ENCODE measurements at regions not wholly inside any gene's neighbourhood (a gene's known extent, or its start where the extent isn't known, plus 50 kb on each side); places are given as distances from the start of the nearest gene placed in this dataset.

DNA sequence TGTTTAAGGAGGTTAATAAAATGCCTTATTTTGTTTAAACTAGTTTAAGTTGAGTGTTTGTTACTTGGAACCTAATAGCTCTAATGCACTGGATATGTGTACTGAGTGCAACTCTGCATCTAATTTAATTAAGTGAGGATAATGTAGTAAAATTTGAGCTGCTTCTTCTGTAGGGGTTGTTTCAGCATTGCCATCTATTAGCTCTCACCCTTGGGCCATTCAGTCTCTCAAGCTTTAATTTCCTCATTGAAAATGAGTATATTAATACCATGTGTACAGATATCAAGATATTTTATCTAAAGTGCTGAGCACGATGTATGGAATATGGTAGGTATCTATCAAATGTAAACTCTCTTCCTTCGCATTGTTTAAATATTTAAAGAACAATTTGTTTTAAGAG, 375.7 kb upstream of the LRRC3B start:
- Mint-ChIP-seq H3K4me3 (no peak overlapping the region), H3K27ac (no peak overlapping the region), H3K27me3 (ENCODE audit: insufficient read depth, low read depth) (no peaks in the 10 kb centered on the region), H3K36me3 (no peaks in the 10 kb centered on the region), H3K9me3 (no peaks in the 10 kb centered on the region), H3K4me1 (peaks cover 5% of the 10 kb centered on the region)
- H3K4me2 ChIP-seq, result no peak overlapping the region
- no peaks in the 10 kb centered on the region for H3K4me1 ChIP-seq
- H3K27me3 ChIP-seq, result no peaks in the 10 kb centered on the region
- no peak overlapping the region for H3K9ac ChIP-seq
- H3F3A ChIP-seq (ENCODE audit: low read depth), result no peaks in the 10 kb centered on the region
- no peaks in the 10 kb centered on the region for H3K9me3 ChIP-seq (ENCODE audit: low read depth)
- H2AFZ ChIP-seq (replicated peaks), result no peak overlapping the region
- no peaks in the 10 kb centered on the region for H3K36me3 ChIP-seq
- no peak overlapping the region for H3K4me3 ChIP-seq
- no peaks in the 10 kb centered on the region for H3K79me2 ChIP-seq (ENCODE audit: low read depth)
- no peak for TF ChIP-seq EZH2phosphoT487 (IDR thresholded peaks at IDR 0.05)
- no peak for TF ChIP-seq EZH2 (IDR thresholded peaks at IDR 0.05)
- TF ChIP-seq, protein P1, sequence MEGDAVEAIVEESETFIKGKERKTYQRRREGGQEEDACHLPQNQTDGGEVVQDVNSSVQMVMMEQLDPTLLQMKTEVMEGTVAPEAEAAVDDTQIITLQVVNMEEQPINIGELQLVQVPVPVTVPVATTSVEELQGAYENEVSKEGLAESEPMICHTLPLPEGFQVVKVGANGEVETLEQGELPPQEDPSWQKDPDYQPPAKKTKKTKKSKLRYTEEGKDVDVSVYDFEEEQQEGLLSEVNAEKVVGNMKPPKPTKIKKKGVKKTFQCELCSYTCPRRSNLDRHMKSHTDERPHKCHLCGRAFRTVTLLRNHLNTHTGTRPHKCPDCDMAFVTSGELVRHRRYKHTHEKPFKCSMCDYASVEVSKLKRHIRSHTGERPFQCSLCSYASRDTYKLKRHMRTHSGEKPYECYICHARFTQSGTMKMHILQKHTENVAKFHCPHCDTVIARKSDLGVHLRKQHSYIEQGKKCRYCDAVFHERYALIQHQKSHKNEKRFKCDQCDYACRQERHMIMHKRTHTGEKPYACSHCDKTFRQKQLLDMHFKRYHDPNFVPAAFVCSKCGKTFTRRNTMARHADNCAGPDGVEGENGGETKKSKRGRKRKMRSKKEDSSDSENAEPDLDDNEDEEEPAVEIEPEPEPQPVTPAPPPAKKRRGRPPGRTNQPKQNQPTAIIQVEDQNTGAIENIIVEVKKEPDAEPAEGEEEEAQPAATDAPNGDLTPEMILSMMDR (IDR thresholded peaks at IDR 0.05), result no peak
- DNase-seq (ENCODE audit: low spot score), result no peak
- no peak overlapping the region for H3K27ac ChIP-seq
- no peaks in the 10 kb centered on the region for H4K20me1 ChIP-seq (ENCODE audit: low read depth)

DNA sequence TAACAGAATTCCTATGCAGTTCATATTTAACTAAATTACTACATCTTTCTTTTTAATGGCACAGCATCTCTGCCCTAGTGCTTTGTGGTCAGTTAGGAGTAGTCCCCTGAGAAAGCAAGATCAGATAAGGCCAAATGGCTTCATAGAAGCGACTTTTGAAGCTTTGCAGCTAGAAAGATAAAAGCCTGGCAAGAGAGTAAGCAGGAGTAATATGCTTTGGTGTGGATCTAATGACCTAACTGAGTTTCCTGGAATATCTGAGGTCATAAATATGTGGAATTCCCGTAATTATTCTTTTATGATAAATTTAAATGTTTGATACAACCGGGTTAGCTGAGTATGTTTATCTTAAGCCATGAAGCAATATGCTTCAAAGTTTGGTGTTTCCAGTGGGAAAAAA, 374.9 kb upstream of the LRRC3B start:
- Histone ChIP-seq H3K27me3 (no peaks in the 10 kb centered on the region), H3K9me3 (ENCODE audit: low read depth) (no peaks in the 10 kb centered on the region), H4K20me1 (ENCODE audit: low read depth) (no peaks in the 10 kb centered on the region), H3K4me2 (no peak overlapping the region), H3K36me3 (no peaks in the 10 kb centered on the region), H3K4me1 (no peaks in the 10 kb centered on the region), H3F3A (ENCODE audit: low read depth) (no peaks in the 10 kb centered on the region), H3K9ac (no peak overlapping the region), H2AFZ (replicated peaks) (no peak overlapping the region), H3K4me3 (no peak overlapping the region), H3K27ac (no peak overlapping the region), H3K79me2 (ENCODE audit: low read depth) (no peaks in the 10 kb centered on the region)
- no peaks in the 10 kb centered on the region for H3K36me3 Mint-ChIP-seq
- TF ChIP-seq EZH2 (IDR thresholded peaks at IDR 0.05) (no peak), EZH2phosphoT487 (IDR thresholded peaks at IDR 0.05) (no peak)
- TF ChIP-seq, protein P1 (IDR thresholded peaks at IDR 0.05), result no peak
- H3K9me3 Mint-ChIP-seq, result no peaks in the 10 kb centered on the region
- no peak overlapping the region for H3K4me3 Mint-ChIP-seq
- DNase-seq (ENCODE audit: low spot score), result no peak
- H3K27me3 Mint-ChIP-seq (ENCODE audit: insufficient read depth, low read depth), result no peaks in the 10 kb centered on the region
- no peak overlapping the region for H3K27ac Mint-ChIP-seq
- H3K4me1 Mint-ChIP-seq, result peaks cover 5% of the 10 kb centered on the region

DNA sequence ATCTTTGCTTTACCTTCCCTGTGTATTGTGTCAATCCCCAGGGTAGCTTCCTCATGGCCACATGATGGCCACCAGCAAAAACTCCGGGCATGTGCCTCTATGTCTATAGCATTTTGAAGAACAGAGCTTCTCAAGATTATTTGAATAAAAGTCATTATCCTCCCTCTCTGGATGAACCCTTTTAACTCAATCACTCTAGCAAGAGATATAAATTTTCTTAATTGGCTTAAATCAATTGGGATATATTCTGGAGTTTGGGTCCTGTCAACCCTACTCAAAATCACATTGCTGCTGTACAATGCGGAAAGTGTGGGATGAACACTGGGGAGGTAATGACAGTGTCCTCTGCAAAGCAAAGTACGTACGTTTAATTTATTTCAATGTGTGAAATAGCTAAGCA, 370.6 kb upstream of the LRRC3B start:
- Mint-ChIP-seq H3K4me3 (no peak overlapping the region), H3K27me3 (ENCODE audit: insufficient read depth, low read depth) (no peaks in the 10 kb centered on the region), H3K36me3 (no peaks in the 10 kb centered on the region), H3K27ac (no peak overlapping the region), H3K9me3 (no peaks in the 10 kb centered on the region), H3K4me1 (peaks cover 8% of the 10 kb centered on the region)
- H3F3A ChIP-seq (ENCODE audit: low read depth), result no peaks in the 10 kb centered on the region
- H3K4me1 ChIP-seq, result no peaks in the 10 kb centered on the region
- no peak overlapping the region for H3K27ac ChIP-seq
- no peaks in the 10 kb centered on the region for H4K20me1 ChIP-seq (ENCODE audit: low read depth)
- no peak for DNase-seq (ENCODE audit: low spot score)
- H3K27me3 ChIP-seq, result no peaks in the 10 kb centered on the region
- H3K9ac ChIP-seq, result no peak overlapping the region
- H3K79me2 ChIP-seq (ENCODE audit: low read depth), result no peaks in the 10 kb centered on the region
- TF ChIP-seq EZH2 (IDR thresholded peaks at IDR 0.05), result no peak
- TF ChIP-seq, protein P1 (IDR thresholded peaks at IDR 0.05), result no peak
- H3K36me3 ChIP-seq, result no peaks in the 10 kb centered on the region
- H3K9me3 ChIP-seq (ENCODE audit: low read depth), result no peaks in the 10 kb centered on the region
- H3K4me3 ChIP-seq, result no peak overlapping the region
- no peak overlapping the region for H2AFZ ChIP-seq (replicated peaks)
- no peak overlapping the region for H3K4me2 ChIP-seq

DNA sequence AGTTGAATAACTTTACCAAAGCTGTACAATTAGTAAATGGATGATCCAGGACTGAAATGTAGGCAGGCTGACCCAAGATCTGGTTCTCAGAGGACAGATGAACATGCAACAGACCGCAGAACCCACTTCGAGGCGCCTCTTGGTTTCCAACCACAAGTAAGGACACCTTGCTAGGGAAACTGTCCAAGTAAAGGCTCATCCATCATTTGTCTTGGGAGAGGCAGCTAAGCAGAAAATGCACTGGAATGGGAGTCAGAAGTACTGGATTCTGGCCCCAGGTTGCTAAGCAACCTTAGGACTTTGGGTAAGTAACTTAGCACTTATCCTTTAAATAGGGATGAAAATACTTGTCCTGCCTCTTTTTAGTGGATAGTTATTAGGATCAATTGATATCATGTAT, 366.3 kb upstream of the LRRC3B start:
- Mint-ChIP-seq H3K9me3 (no peaks in the 10 kb centered on the region), H3K4me1 (peaks cover 8% of the 10 kb centered on the region), H3K27me3 (ENCODE audit: insufficient read depth, low read depth) (no peaks in the 10 kb centered on the region), H3K4me3 (no peak overlapping the region), H3K36me3 (no peaks in the 10 kb centered on the region), H3K27ac (no peak overlapping the region)
- no peaks in the 10 kb centered on the region for H3K4me1 ChIP-seq
- no peak overlapping the region for H3K4me2 ChIP-seq
- H3F3A ChIP-seq (ENCODE audit: low read depth), result no peaks in the 10 kb centered on the region
- no peaks in the 10 kb centered on the region for H3K27me3 ChIP-seq
- no peak for TF ChIP-seq EZH2 (IDR thresholded peaks at IDR 0.05)
- TF ChIP-seq EZH2phosphoT487 (IDR thresholded peaks at IDR 0.05), result no peak
- TF ChIP-seq, protein P1 (IDR thresholded peaks at IDR 0.05), result no peak
- H3K4me3 ChIP-seq, result no peak overlapping the region
- H3K9ac ChIP-seq, result no peak overlapping the region
- H2AFZ ChIP-seq (replicated peaks), result no peak overlapping the region
- DNase-seq (ENCODE audit: low spot score), result peak; percentile 15
- H3K79me2 ChIP-seq (ENCODE audit: low read depth), result no peaks in the 10 kb centered on the region
- H3K27ac ChIP-seq, result no peak overlapping the region
- H4K20me1 ChIP-seq (ENCODE audit: low read depth), result no peaks in the 10 kb centered on the region
- H3K9me3 ChIP-seq (ENCODE audit: low read depth), result no peaks in the 10 kb centered on the region
- H3K36me3 ChIP-seq, result no peaks in the 10 kb centered on the region
